Left lung (tissue), 4 donors: ENCODE measurements at regions not wholly inside any gene's neighbourhood (a gene's known extent, or its start where the extent isn't known, plus 50 kb on each side); places are given as distances from the start of the nearest gene placed in this dataset.

Experiments used
- ATAC-seq: fragments of 200-7000 bp; cut with Tn5 transposase; one replicate; pipeline ENCODE4 v1.9.1; 2020; ENCODE audit warnings: moderate library complexity
- DNase-seq, 4 donors: peaks; one replicate each; pipeline ENCODE4 v3.0.0-alpha.2; 2013 to 2020
- H3K27ac ChIP-seq, 2 donors: fragments of 200-600 bp; sonication (generic) in 1 of 2; one replicate each; pipeline versions ENCODE4 v1.5.0 to v1.8.0; 2020 to 2021
- H3K27me3 ChIP-seq, 2 donors: fragments of 200-600 bp; sonication (generic) in 1 of 2; one replicate each; pipeline versions ENCODE4 v1.5.0 to v1.8.0; 2020 to 2021
- H3K36me3 ChIP-seq, 2 donors: fragments of 200-600 bp; sonication (generic) in 1 of 2; one replicate each; pipeline versions ENCODE4 v1.5.0 to v1.8.0; 2020 to 2021
- H3K4me1 ChIP-seq, 2 donors: fragments of 200-600 bp; one replicate each; pipeline ENCODE4 v1.8.0; 2021
- H3K4me3 ChIP-seq, 2 donors: fragments of 200-600 bp; sonication (generic) in 1 of 2; one replicate each; pipeline versions ENCODE4 v1.5.0 to v1.8.0; 2020 to 2021; ENCODE audit warnings: mild to moderate bottlenecking in 1 of 2
- H3K9me3 ChIP-seq, 2 donors: fragments of 200-600 bp; sonication (generic) in 1 of 2; one replicate each; pipeline versions ENCODE4 v1.5.0 to v1.8.0; 2020 to 2021
- intact Hi-C, 2 donors: fragments of 100-400 bp; cut with DNase I; formaldehyde crosslinking; loops; one replicate each; pipeline versions ENCODE4 v1.11.2 to v1.14.2; 2022
- TF ChIP-seq, protein P1 (sequence below), 2 donors: fragments of 200-600 bp; sonication (generic) in 1 of 2; IDR thresholded peaks; one replicate each; pipeline versions ENCODE4 v1.5.0 to v1.8.0; 2021; ENCODE audit warnings: antibody characterized with exemption in 2 of 2
- donor health status: DM: no; HTN: yes; CAD: no.
- donor health status: DM: no; HTN: no; CAD: no.

- DNase-seq (no peak), ATAC-seq (no peak)
- Histone ChIP-seq H3K27me3 (no peaks in the 10 kb centered on the region), H3K4me3 (no peak overlapping the region), H3K4me1 (no peaks in the 10 kb centered on the region), H3K36me3 (no peaks in the 10 kb centered on the region), H3K27ac (no peak overlapping the region), H3K9me3 (no peaks in the 10 kb centered on the region)
- intact Hi-C loops, result no loop called here
- TF ChIP-seq, protein P1, sequence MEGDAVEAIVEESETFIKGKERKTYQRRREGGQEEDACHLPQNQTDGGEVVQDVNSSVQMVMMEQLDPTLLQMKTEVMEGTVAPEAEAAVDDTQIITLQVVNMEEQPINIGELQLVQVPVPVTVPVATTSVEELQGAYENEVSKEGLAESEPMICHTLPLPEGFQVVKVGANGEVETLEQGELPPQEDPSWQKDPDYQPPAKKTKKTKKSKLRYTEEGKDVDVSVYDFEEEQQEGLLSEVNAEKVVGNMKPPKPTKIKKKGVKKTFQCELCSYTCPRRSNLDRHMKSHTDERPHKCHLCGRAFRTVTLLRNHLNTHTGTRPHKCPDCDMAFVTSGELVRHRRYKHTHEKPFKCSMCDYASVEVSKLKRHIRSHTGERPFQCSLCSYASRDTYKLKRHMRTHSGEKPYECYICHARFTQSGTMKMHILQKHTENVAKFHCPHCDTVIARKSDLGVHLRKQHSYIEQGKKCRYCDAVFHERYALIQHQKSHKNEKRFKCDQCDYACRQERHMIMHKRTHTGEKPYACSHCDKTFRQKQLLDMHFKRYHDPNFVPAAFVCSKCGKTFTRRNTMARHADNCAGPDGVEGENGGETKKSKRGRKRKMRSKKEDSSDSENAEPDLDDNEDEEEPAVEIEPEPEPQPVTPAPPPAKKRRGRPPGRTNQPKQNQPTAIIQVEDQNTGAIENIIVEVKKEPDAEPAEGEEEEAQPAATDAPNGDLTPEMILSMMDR (IDR thresholded peaks at IDR 0.05), result no peak
Observed at GRCh38 chr22:22171357-22172218, 73.0 kb upstream of the VPREB1 start.

GRCh38 chr22:22169923-22170322 lies 74.7 kb upstream of the VPREB1 start:
- Histone ChIP-seq H3K9me3 (no peaks in the 10 kb centered on the region), H3K27ac (no peak overlapping the region), H3K4me3 (no peak overlapping the region), H3K27me3 (peaks cover 0 to 9% of the 10 kb centered on the region in 2 donors), H3K36me3 (no peaks in the 10 kb centered on the region), H3K4me1 (no peaks in the 10 kb centered on the region)
- DNase-seq, result no peak
- TF ChIP-seq, protein P1 (IDR thresholded peaks at IDR 0.05), result no peak
- intact Hi-C loops, result no loop called here
- ATAC-seq, result no peak

- no peak overlapping the region for H3K4me3 ChIP-seq
- no peak for ATAC-seq
- no peak overlapping the region for H3K27ac ChIP-seq
- intact Hi-C loops, result no loop called here
- H3K9me3 ChIP-seq, result no peaks in the 10 kb centered on the region
- no peak for DNase-seq
- TF ChIP-seq, protein P1 (IDR thresholded peaks at IDR 0.05), result no peak
- peaks cover 0 to 9% of the 10 kb centered on the region in 2 donors for H3K27me3 ChIP-seq
- H3K4me1 ChIP-seq, result no peaks in the 10 kb centered on the region
- no peaks in the 10 kb centered on the region for H3K36me3 ChIP-seq
Observed at GRCh38 chr22:22168941-22169867, 75.4 kb upstream of the VPREB1 start.

- intact Hi-C loops, result no loop called here
- DNase-seq (no peak), ATAC-seq (peak; percentile 14)
- Histone ChIP-seq H3K4me3 (no peak overlapping the region), H3K9me3 (no peaks in the 10 kb centered on the region), H3K4me1 (no peaks in the 10 kb centered on the region), H3K36me3 (no peaks in the 10 kb centered on the region), H3K27ac (no peak overlapping the region), H3K27me3 (peaks cover 0 to 9% of the 10 kb centered on the region in 2 donors)
- TF ChIP-seq, protein P1 (IDR thresholded peaks at IDR 0.05), result no peak
Observed at GRCh38 chr22:22168190-22168940, 76.2 kb upstream of the VPREB1 start.
